Omental fat pad (tissue), 3 donors: ENCODE measurements at regions not wholly inside any gene's neighbourhood (a gene's known extent, or its start where the extent isn't known, plus 50 kb on each side); places are given as distances from the start of the nearest gene placed in this dataset.

Source experiments
- ATAC-seq: fragments of 150-250 bp; one replicate; pipeline ENCODE4 v1.9.1; 2016; ENCODE audit warnings: mild to moderate bottlenecking, moderate library complexity; ENCODE audit not compliant: low FRiP score
- DNase-seq: peaks from one replicate; pipeline ENCODE4 v3.0.0-alpha.2; 2019; ENCODE audit warnings: low spot score
- CTCF ChIP-seq, 3 donors: fragments of 450-650 bp; IDR thresholded peaks; one replicate each; pipeline ENCODE4 v1.5.1; 2016 to 2017; ENCODE audit warnings: antibody characterized with exemption in 3 of 3, mild to moderate bottlenecking in 3 of 3, moderate library complexity in 2 of 3

- DNase-seq (no peak), ATAC-seq (no peak)
- no peak for TF ChIP-seq CTCF (IDR thresholded peaks at IDR 0.05)
Observed at GRCh38 chr1:47622776-47623556, 185.1 kb downstream of the FOXD2 start.

DNA sequence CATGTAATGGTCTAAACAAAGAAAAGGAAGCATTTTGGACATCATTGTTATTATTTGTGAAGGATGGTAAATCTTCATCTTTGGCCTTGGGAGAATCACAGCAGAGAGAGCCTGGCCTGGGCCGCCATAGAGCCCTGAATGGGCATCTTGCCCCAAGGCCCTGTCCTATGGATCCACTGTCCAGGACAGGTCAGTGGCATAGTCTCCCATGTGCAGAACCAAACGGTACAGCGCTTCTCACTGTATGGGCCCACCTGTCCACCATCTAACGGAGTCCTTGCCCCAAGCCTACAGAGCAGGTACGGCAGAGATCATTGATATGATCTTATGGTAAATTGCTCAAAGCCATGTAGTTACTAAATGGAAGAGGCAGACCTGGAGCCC, 185.7 kb downstream of the FOXD2 start:
- no peak for TF ChIP-seq CTCF (IDR thresholded peaks at IDR 0.05)
- ATAC-seq (no peak), DNase-seq (no peak)

DNA sequence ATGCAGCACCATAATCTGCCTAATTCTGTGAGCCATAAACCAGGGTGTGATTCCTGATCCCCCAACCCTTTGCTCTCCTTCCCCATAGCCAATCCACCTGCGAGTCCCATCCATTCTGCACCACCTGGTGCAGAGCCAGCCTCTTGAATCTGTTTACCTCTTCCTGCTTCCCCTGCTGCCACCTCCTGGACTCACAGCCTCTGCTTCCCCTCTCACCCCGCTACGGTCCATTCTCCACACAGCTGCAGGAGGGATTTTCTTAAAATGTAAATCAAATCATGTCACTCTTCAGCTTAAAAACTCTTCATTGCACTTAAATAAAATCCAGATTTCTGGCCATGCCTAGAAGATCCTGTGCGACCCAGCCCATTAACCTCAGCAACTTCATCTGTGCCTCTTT, 186.7 kb downstream of the FOXD2 start:
- no peak for ATAC-seq
- no peak for TF ChIP-seq CTCF (IDR thresholded peaks at IDR 0.05)

DNA sequence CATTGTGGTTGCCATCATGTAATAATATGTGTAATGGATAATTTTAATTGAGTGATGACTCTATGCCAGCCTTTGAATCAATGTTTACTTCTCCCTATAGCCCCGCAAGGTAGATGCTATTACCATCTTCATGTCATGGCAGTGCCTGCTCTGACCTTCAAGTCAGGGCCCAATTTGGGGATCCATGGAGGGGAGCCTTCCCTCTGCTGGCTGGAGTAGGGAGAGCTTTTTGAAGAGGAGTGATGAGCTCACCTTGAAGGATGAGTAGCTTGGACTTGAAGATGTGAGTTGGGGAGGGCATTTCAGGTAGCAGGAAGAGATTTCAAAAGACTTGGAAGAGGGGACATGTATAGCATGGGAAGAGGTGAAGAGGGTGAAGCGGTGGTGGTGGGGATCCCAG, 189.2 kb downstream of the FOXD2 start:
- DNase-seq: no peak
- ATAC-seq: no peak
- TF ChIP-seq CTCF (IDR thresholded peaks at IDR 0.05): no peak

More for the DNA sequence above, 186.7 kb downstream of the FOXD2 start:
- no peak for DNase-seq

DNA sequence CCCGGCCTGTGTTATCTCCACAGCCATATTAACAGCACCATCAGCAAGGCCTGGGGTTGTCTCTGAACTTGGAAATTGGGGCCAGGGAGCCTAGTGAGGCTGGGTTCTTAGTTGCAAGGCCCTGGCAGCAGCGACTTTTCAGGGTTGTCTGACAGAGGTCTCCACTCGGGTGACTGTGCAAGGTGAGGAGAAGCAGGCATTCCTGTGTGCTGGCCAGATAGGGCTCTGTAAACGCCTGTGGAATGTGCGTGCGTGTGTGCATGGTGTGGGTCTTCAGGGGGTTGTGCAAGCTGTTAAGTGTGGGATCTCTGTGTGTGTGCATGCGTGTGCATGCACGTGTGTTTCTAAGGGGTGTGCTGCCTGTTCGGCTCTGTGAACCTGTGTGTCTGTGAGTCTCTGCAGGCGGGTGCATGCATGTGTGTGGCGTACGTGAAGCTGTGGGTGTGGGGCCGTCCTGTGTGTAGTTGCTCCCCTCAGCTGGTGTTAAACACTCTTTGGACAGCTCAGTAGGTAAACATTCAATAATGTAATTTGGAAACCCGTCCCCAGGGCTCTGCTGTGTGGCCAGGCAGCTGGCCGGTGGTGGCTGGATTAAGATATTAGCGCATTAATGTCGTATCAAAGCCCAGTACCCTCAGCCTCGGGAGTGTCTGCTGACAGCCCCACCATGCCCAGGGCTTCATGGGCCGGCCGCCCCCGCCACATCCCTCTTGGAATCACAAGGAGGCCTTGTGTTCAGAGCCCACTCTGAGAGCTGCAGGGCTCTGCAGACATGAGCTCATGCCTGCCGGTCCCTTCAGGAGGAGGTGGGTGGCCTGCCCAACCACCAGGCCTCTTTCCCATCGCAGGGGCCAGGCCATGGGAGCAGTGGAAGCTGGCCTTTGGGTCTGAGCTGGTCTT, 189.9 kb downstream of the FOXD2 start:
- ATAC-seq: no peak
- no peak for TF ChIP-seq CTCF (IDR thresholded peaks at IDR 0.05)
- DNase-seq: no peak

DNA sequence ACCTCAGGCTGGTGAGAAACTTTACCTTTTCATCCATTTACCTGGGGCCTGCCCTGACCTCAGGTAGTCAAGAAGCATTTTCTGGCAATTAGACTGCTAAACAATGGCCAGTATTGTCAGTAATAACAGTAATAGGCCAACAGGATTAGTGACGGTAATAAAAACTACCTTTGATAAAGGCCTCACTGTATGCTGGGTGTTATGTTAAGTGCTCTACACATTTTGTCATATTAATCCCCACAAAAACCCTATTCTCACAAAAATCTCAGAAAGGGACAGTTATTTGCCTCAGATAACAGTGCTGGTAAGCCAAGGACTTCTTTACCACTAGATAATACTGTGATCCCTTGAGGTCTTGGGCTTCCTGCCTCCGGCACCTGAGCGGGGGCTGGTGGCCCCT, 191.4 kb downstream of the FOXD2 start:
- ATAC-seq (no peak), DNase-seq (no peak)
- TF ChIP-seq CTCF (IDR thresholded peaks at IDR 0.05): no peak
